Right cardiac atrium (tissue), 5 donors: ENCODE measurements at regions not wholly inside any gene's neighbourhood (a gene's known extent, or its start where the extent isn't known, plus 50 kb on each side); places are given as distances from the start of the nearest gene placed in this dataset.
A peak's percentile ranks its signal among the peaks of the same experiment; 100 is the strongest.

ENCODE experiments used
- ATAC-seq, 2 donors: fragments of 200-7000 bp; cut with Tn5 transposase; one replicate each; pipeline versions ENCODE4 v1.8.0 to v1.9.1; 2020; ENCODE audit warnings: moderate library complexity in 2 of 2, mild to moderate bottlenecking in 1 of 2
- DNase-seq, 3 donors: peaks; one replicate each; pipeline ENCODE4 v3.0.0-alpha.2; 2020
- H3K27ac ChIP-seq: one replicate; pipeline ENCODE4 v1.5.1; 2013; ENCODE audit warnings: mild to moderate bottlenecking, low read length, control low read depth, moderate library complexity
- H3K27me3 ChIP-seq: one replicate; pipeline ENCODE4 v1.6.1; 2013; ENCODE audit not compliant: control insufficient read depth, insufficient read depth
- H3K4me1 ChIP-seq: one replicate; pipeline ENCODE4 v1.6.1; 2013; ENCODE audit warnings: low read length; ENCODE audit not compliant: control insufficient read depth, insufficient read depth
- H3K4me3 ChIP-seq: one replicate; pipeline ENCODE4 v1.5.1; 2013; ENCODE audit warnings: low read length, control low read depth
- H3K9me3 ChIP-seq: one replicate; pipeline ENCODE4 v1.6.1; 2013; ENCODE audit warnings: low read length; ENCODE audit not compliant: control insufficient read depth
- WGBS: extraction: QIAGEN DNeasy Blood & Tissue Kit; methylation state at CpG from one replicate; pipeline ENCODE4 v1.1.7; 2013; 5-methylcytosine and 5-hydroxymethylcytosine counted together
- intact Hi-C, 4 donors: fragments of 100-400 bp; cut with DNase I; formaldehyde crosslinking; loops; one replicate each; pipeline versions ENCODE4 v1.11.0 to v1.14.0; 2022 to 2023
- donor health status: healthy with polysubstance abuse.
- donor health status: DM: no; HTN: yes; CAD: no.
- donor health status: DM: no; HTN: no; CAD: no.
- donor health status: DM: no; HTN: yes; CAD: no; lungs with severe emphysema.
- donor health status: DM: yes; HTN: yes; CAD: no.

GRCh38 chr1:173128742-173129141, 78.0 kb upstream of the TNFSF18 start:
- Histone ChIP-seq H3K9me3 (no peaks in the 10 kb centered on the region), H3K27ac (no peak overlapping the region), H3K27me3 (no peaks in the 10 kb centered on the region), H3K4me3 (no peak overlapping the region), H3K4me1 (no peaks in the 10 kb centered on the region)
- ATAC-seq = no peak
- intact Hi-C loops = no loop called here
- 90% methylated on average over 2 of the region's 2 CpGs for WGBS
- DNase-seq = no peak

GRCh38 chr1:173127369-173128307, 76.9 kb upstream of the TNFSF18 start:
- WGBS = 87% methylated on average over 12 of the region's 12 CpGs
- Histone ChIP-seq H3K4me1 (peaks cover 3% of the 10 kb centered on the region), H3K27ac (no peak overlapping the region), H3K4me3 (no peak overlapping the region), H3K27me3 (no peaks in the 10 kb centered on the region), H3K9me3 (no peaks in the 10 kb centered on the region)
- ATAC-seq (no peak), DNase-seq (no peak)
- intact Hi-C loops = no loop called here

DNA sequence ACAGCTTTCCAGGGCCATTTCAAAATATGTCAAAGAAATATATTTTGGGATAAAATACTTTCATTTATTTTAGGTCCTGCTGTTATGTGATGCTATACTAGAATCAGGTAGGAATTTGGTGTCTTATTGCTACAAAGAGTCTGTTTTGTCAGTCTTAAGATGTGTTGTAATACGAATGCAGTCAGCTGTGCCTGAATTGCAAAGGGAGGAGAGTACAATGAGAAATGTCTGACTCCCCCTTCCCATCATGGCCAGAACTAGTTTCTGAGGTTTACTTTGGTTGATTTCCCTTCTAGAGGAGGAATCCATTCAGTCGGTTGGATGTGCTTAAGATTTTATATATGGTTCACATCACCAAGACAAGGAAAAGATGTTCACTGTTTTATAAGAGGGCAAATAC, 75.7 kb upstream of the TNFSF18 start:
- Histone ChIP-seq H3K27me3 (no peaks in the 10 kb centered on the region), H3K27ac (no peak overlapping the region), H3K4me1 (peaks cover 3% of the 10 kb centered on the region), H3K9me3 (no peaks in the 10 kb centered on the region), H3K4me3 (no peak overlapping the region)
- intact Hi-C loops = no loop called here
- WGBS = 73% methylated on average over 2 of the region's 2 CpGs
- DNase-seq (no peak), ATAC-seq (no peak)

DNA sequence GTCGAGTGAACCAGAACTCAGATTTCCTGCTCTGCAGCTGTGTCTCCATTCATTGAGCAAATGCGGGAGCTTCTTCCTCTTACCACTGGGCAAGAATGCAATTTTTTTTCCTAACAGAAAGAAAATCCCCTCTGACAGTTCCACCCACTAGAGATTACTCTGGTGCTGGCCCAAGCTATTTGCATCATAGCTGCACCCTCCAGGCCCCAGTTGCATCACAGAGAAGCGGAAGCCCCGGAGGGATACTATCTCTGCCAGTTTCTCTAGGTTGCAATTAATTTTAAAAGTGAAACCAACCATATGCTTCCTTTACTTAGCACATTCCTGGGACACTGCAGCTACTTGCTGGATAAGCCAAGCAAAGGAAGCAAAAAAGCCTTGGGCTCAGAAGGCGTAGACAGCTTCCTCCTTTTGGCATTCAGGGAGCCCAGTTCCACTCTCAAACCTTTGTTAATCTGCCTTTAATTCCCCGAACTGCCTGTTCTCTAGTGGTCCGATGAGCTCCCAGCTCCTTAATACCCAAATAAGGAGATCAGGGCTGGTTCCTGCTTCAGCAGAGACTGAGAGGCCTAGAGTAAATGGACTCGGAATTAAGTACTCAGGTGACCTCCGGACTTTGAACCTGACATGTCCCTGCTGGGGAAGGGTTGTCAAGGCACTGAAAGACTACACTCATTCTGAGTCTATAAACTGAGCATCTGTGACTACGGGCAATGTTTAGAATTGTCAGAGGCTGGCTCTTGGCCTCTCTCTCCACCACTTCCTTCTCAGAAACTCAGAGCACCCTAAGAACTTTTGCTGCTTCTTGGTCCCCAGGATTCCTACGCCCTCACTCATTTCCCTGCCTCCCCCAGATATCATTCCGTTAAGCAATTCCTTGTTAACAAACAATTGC, 72.5 kb upstream of the TNFSF18 start:
- ATAC-seq = peak; percentile 96 to 98
- intact Hi-C loops = no loop called here
- WGBS = 26% methylated on average over 12 of the region's 12 CpGs

DNA sequence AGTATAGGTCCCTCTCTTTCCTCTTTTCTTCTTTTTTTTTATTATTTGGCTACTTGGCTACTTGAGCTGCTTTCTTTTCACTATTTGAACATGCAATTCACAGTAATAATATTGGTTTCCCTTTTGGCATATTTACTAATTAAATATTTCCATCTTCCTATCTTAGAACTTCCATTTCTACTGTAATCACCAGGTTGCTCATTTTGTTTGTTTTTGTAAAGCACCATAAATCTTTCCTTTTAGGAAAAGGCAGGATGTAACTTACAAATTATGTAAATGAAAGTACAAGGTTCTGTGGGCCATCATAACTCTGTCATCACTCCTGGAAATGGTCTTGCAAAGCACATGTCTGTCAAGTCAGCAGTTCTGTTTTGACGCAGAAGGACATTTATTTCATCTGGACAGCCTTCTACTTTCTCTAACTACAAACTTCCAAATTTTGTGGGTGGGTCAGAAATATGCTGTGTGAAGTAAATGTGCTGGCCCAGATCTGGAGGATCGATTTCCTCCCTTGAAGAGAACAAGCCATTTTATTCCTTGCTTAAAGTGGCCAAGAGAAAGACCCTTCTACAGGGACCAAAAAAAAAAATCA, 71.7 kb upstream of the TNFSF18 start:
- 36% methylated on average over 2 of the region's 2 CpGs for WGBS
- Histone ChIP-seq H3K4me3 (peak overlapping the region; percentile 49), H3K9me3 (no peaks in the 10 kb centered on the region), H3K27ac (peak overlapping the region; percentile 61), H3K27me3 (no peaks in the 10 kb centered on the region), H3K4me1 (peaks cover 3% of the 10 kb centered on the region)
- DNase-seq = no peak
- intact Hi-C loops = no loop called here
- ATAC-seq = peak; percentile 20 to 39

More for the DNA sequence above, 72.5 kb upstream of the TNFSF18 start:
- peaks cover 3% of the 10 kb centered on the region for H3K4me1 ChIP-seq
- peak; percentile 82 to 88 (median 83) for DNase-seq
- no peaks in the 10 kb centered on the region for H3K27me3 ChIP-seq
- no peaks in the 10 kb centered on the region for H3K9me3 ChIP-seq
- H3K4me3 ChIP-seq = peak overlapping the region; percentile 49
- H3K27ac ChIP-seq = peak overlapping the region; percentile 77

DNA sequence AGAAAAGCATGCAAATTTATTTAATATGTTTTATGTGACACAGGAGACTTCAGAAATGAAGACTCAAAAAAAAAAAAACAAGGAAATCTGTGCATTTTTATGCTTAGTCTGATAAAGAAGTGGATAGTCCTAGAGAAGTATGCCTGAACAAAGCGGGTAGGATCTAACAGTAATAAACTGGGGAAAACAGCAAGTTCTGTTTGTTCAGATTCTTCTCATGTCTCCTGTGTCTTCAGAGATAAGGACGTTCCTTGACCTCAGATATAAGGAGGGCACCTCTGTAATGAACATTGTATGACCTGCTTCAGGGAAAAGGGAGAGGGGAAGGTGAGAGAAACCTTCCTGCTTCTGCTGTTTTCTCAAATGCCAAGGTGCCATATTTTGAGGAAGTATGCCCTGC, 67.7 kb upstream of the TNFSF18 start:
- H3K4me1 ChIP-seq = peaks cover 3% of the 10 kb centered on the region
- DNase-seq (no peak), ATAC-seq (no peak)
- H3K4me3 ChIP-seq = no peak overlapping the region
- no peak overlapping the region for H3K27ac ChIP-seq
- H3K9me3 ChIP-seq = no peaks in the 10 kb centered on the region
- no peaks in the 10 kb centered on the region for H3K27me3 ChIP-seq
- 82% methylated on average over 2 of the region's 2 CpGs for WGBS
- intact Hi-C loops = no loop called here

DNA sequence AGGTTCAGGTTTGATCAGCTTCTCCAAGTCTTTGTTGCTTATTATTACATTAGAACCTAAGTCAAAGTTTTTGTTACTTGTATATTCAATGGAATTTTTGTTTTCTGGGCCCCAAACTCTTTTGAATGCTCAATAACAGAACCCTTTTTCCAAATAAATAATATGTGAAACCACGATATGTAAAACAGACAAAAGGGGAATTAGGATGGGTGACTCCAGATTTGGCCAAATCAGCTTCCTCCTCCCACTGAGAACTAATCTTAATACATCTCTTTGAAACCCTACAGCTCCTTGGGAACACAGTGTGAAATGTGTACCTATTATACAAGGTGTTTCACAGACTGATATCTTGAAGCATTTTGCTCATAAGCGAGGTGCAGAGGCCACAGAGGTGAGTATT, 67.0 kb upstream of the TNFSF18 start:
- no peaks in the 10 kb centered on the region for H3K9me3 ChIP-seq
- DNase-seq (no peak), ATAC-seq (no peak)
- intact Hi-C loops = no loop called here
- peaks cover 2% of the 10 kb centered on the region for H3K4me1 ChIP-seq
- WGBS = 92% methylated on average over 2 of the region's 2 CpGs
- no peaks in the 10 kb centered on the region for H3K27me3 ChIP-seq
- no peak overlapping the region for H3K4me3 ChIP-seq
- no peak overlapping the region for H3K27ac ChIP-seq

GRCh38 chr1:173117108-173117633, 66.4 kb upstream of the TNFSF18 start:
- peaks cover 2% of the 10 kb centered on the region for H3K4me1 ChIP-seq
- no peaks in the 10 kb centered on the region for H3K9me3 ChIP-seq
- ATAC-seq (no peak), DNase-seq (no peak)
- no peaks in the 10 kb centered on the region for H3K27me3 ChIP-seq
- WGBS = 27% methylated on average over 1 of the region's 1 CpG
- no peak overlapping the region for H3K27ac ChIP-seq
- H3K4me3 ChIP-seq = no peak overlapping the region
- intact Hi-C loops = no loop called here

GRCh38 chr1:173114346-173114745, 63.6 kb upstream of the TNFSF18 start:
- 60% methylated on average over 2 of the region's 2 CpGs for WGBS
- DNase-seq (no peak), ATAC-seq (peak in 1 of 2 donors; percentile 43)
- H3K27ac ChIP-seq = no peak overlapping the region
- H3K9me3 ChIP-seq = no peaks in the 10 kb centered on the region
- intact Hi-C loops = no loop called here
- no peak overlapping the region for H3K4me3 ChIP-seq
- H3K4me1 ChIP-seq = peaks cover 2% of the 10 kb centered on the region
- no peaks in the 10 kb centered on the region for H3K27me3 ChIP-seq

GRCh38 chr1:173113015-173113741, 62.4 kb upstream of the TNFSF18 start:
- no peak for ATAC-seq

More at GRCh38 chr1:173113015-173113741, 62.4 kb upstream of the TNFSF18 start:
- H3K27me3 ChIP-seq = no peaks in the 10 kb centered on the region
- H3K4me3 ChIP-seq = no peak overlapping the region
- DNase-seq = no peak
- peaks cover 2% of the 10 kb centered on the region for H3K4me1 ChIP-seq
- H3K9me3 ChIP-seq = no peaks in the 10 kb centered on the region
- intact Hi-C loops = no loop called here
- H3K27ac ChIP-seq = no peak overlapping the region
- WGBS = 94% methylated on average over 3 of the region's 3 CpGs
